ENCODE measurements at regions not wholly inside any gene's neighbourhood (a gene's known extent, or its start where the extent isn't known, plus 50 kb on each side); places are given as distances from the start of the nearest gene placed in this dataset.

DNA sequence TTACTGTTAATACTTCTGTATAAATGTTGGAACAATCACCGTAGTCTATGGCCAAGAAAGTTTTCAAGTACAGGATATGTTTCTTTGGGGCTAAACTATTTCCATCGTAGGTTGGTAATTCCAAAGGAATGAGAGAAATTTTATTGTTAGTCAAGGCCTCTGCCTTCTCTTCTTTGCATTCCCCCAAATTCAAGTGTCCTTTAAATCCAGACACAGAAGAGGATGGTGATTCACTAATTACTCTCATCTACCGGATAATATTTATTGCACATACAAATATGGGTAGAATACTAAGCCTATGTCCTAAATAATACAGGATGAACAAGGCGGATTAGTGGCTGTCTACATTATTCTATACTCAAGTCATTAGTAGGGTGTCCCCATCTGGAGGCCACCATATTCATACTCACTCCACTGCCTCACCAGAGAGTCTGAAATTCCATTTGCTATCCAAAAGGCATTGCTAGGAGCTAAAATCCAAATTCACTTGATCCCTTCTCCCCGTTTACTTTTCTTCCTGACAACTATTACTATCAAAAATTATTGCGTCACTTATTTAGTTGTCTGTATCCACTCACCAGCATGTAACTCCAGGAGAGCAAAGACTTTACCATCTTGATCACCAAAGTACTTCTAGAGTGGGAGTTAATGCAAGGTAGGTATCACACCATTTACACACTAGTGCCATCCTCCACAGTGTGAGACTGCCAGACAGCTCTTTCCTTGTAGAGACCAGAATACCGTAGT, 82.4 kb upstream of the SGCG start:
- no peaks in the 10 kb centered on the region for H3K4me1 ChIP-seq (ENCODE audit: insufficient read depth, low read length)
- no peak for TF ChIP-seq EZH2 (IDR thresholded peaks at IDR 0.05; ENCODE audit: low read length, unreplicated experiment)
- TF ChIP-seq, protein P1, sequence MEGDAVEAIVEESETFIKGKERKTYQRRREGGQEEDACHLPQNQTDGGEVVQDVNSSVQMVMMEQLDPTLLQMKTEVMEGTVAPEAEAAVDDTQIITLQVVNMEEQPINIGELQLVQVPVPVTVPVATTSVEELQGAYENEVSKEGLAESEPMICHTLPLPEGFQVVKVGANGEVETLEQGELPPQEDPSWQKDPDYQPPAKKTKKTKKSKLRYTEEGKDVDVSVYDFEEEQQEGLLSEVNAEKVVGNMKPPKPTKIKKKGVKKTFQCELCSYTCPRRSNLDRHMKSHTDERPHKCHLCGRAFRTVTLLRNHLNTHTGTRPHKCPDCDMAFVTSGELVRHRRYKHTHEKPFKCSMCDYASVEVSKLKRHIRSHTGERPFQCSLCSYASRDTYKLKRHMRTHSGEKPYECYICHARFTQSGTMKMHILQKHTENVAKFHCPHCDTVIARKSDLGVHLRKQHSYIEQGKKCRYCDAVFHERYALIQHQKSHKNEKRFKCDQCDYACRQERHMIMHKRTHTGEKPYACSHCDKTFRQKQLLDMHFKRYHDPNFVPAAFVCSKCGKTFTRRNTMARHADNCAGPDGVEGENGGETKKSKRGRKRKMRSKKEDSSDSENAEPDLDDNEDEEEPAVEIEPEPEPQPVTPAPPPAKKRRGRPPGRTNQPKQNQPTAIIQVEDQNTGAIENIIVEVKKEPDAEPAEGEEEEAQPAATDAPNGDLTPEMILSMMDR (conservative IDR thresholded peaks at IDR 0.05; ENCODE audit: low read depth, low read length), result no peak
- no peak for TF ChIP-seq EZH2phosphoT487 (IDR thresholded peaks at IDR 0.05; ENCODE audit: borderline replicate concordance, low read length)
- no peaks in the 10 kb centered on the region for H3K36me3 ChIP-seq (ENCODE audit: low read depth, low read length)
- BruUV-seq (replicated peaks), result no TSS peak
- H3K9ac ChIP-seq (ENCODE audit: low read length), result no peak overlapping the region
- H3F3A ChIP-seq (ENCODE audit: low read length, unreplicated experiment), result no peaks in the 10 kb centered on the region
- no peaks in the 10 kb centered on the region for H3K9me2 ChIP-seq (replicated peaks; ENCODE audit: low read length)
- H3K27me3 ChIP-seq (ENCODE audit: low read length), result no peaks in the 10 kb centered on the region
- H3K4me2 ChIP-seq (ENCODE audit: low read length), result no peak overlapping the region
- H3K79me2 ChIP-seq (ENCODE audit: low read length), result no peaks in the 10 kb centered on the region
- POLR2A ChIA-PET (ENCODE audit: unreplicated experiment), result no interaction called here
- no peak for DNase-seq
- H3K9me3 ChIP-seq (ENCODE audit: low read length), result no peaks in the 10 kb centered on the region
- no peak for ATAC-seq
- no peak overlapping the region for H2AFZ ChIP-seq (ENCODE audit: low read length)
- no peak overlapping the region for H3K4me3 ChIP-seq (ENCODE audit: low read length)
- H4K20me1 ChIP-seq (ENCODE audit: low read length), result no peaks in the 10 kb centered on the region
- intact Hi-C loops (cut with micrococcal nuclease), result no loop called here
- H3K27ac ChIP-seq (ENCODE audit: low read length), result no peak overlapping the region
- CTCF ChIA-PET, result no interaction called here

GRCh38 chr13:23105051-23105450, 75.7 kb upstream of the SGCG start:
- no peak for TF ChIP-seq EZH2 (IDR thresholded peaks at IDR 0.05; ENCODE audit: low read length, unreplicated experiment)
- no peak for TF ChIP-seq EZH2phosphoT487 (IDR thresholded peaks at IDR 0.05; ENCODE audit: borderline replicate concordance, low read length)
- TF ChIP-seq, protein P1 (conservative IDR thresholded peaks at IDR 0.05; ENCODE audit: low read depth, low read length), result no peak
- Histone ChIP-seq H3K4me3 (ENCODE audit: low read length) (no peak overlapping the region), H3K4me2 (ENCODE audit: low read length) (no peak overlapping the region), H2AFZ (ENCODE audit: low read length) (no peak overlapping the region), H4K20me1 (ENCODE audit: low read length) (no peaks in the 10 kb centered on the region), H3K4me1 (ENCODE audit: insufficient read depth, low read length) (no peaks in the 10 kb centered on the region), H3K27me3 (ENCODE audit: low read length) (peaks cover 57% of the 10 kb centered on the region), H3F3A (ENCODE audit: low read length, unreplicated experiment) (no peaks in the 10 kb centered on the region), H3K9me3 (ENCODE audit: low read length) (no peaks in the 10 kb centered on the region), H3K36me3 (ENCODE audit: low read depth, low read length) (no peaks in the 10 kb centered on the region), H3K9me2 (replicated peaks; ENCODE audit: low read length) (no peaks in the 10 kb centered on the region), H3K9ac (ENCODE audit: low read length) (no peak overlapping the region), H3K27ac (ENCODE audit: low read length) (no peak overlapping the region), H3K79me2 (ENCODE audit: low read length) (no peaks in the 10 kb centered on the region)
- no peak for ATAC-seq
- POLR2A ChIA-PET (ENCODE audit: unreplicated experiment), result no interaction called here
- CTCF ChIA-PET, result no interaction called here
- no TSS peak for BruUV-seq (replicated peaks)
- no peak for DNase-seq
- intact Hi-C loops (cut with micrococcal nuclease), result no loop called here

DNA sequence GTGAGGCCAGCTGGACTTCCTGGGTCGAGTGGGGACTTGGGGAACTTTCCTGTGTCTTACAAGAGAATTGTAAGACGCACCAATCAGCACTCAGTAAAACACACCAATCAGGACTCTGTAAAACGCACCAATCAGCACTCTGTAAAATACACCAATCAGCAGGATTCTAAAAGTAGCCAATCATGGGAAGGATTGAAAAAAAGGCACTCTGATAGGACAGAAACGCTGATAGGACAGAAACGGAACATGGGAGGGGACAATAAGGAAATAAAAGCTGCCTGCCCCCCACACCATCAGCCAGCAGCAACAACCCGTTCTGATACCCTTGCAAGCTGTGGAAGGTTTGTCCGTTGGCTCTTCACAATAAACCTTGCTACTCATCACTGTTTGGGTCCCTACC, 73.1 kb upstream of the SGCG start:
- H3F3A ChIP-seq (ENCODE audit: low read length, unreplicated experiment), result no peaks in the 10 kb centered on the region
- ATAC-seq (no peak), DNase-seq (no peak)
- no peaks in the 10 kb centered on the region for H3K36me3 ChIP-seq (ENCODE audit: low read depth, low read length)
- peaks cover 57% of the 10 kb centered on the region for H3K27me3 ChIP-seq (ENCODE audit: low read length)
- no peaks in the 10 kb centered on the region for H4K20me1 ChIP-seq (ENCODE audit: low read length)
- no peaks in the 10 kb centered on the region for H3K4me1 ChIP-seq (ENCODE audit: insufficient read depth, low read length)
- intact Hi-C loops (cut with micrococcal nuclease), result no loop called here
- no peaks in the 10 kb centered on the region for H3K9me3 ChIP-seq (ENCODE audit: low read length)
- TF ChIP-seq EZH2phosphoT487 (IDR thresholded peaks at IDR 0.05; ENCODE audit: borderline replicate concordance, low read length), result no peak
- TF ChIP-seq, protein P1 (conservative IDR thresholded peaks at IDR 0.05; ENCODE audit: low read depth, low read length), result no peak
- TF ChIP-seq EZH2 (IDR thresholded peaks at IDR 0.05; ENCODE audit: low read length, unreplicated experiment), result no peak
- POLR2A ChIA-PET (ENCODE audit: unreplicated experiment), result no interaction called here
- no peak overlapping the region for H3K4me3 ChIP-seq (ENCODE audit: low read length)
- no peak overlapping the region for H2AFZ ChIP-seq (ENCODE audit: low read length)
- H3K79me2 ChIP-seq (ENCODE audit: low read length), result no peaks in the 10 kb centered on the region
- no peak overlapping the region for H3K9ac ChIP-seq (ENCODE audit: low read length)
- H3K27ac ChIP-seq (ENCODE audit: low read length), result no peak overlapping the region
- no TSS peak for BruUV-seq (replicated peaks)
- CTCF ChIA-PET, result no interaction called here
- no peak overlapping the region for H3K4me2 ChIP-seq (ENCODE audit: low read length)
- H3K9me2 ChIP-seq (replicated peaks; ENCODE audit: low read length), result no peaks in the 10 kb centered on the region
